Keratinocyte (primary cell): ENCODE measurements at regions not wholly inside any gene's neighbourhood (a gene's known extent, or its start where the extent isn't known, plus 50 kb on each side); places are given as distances from the start of the nearest gene placed in this dataset.

Experiments used
- DNase-seq: peaks from one replicate; pipeline ENCODE4 v3.0.0-alpha.2; 2011; ENCODE audit warnings: low read depth, missing footprints, low spot score
- FAIRE-seq: peaks from 2 replicates; lab custom pipeline; 2011; peaks lifted over from hg19 to GRCh38; lab: Jason Lieb, UNC
- H2AFZ ChIP-seq: 2 replicates; pipeline ENCODE4 v1.6.0; 2012; ENCODE audit warnings: low read length, control low read depth, inconsistent platforms; ENCODE audit not compliant: control insufficient read depth
- H3K27ac ChIP-seq: 2 replicates; pipeline ENCODE4 v1.5.1; 2011; ENCODE audit warnings: low read length; ENCODE audit not compliant: control insufficient read depth, insufficient read depth
- H3K27me3 ChIP-seq: 3 replicates; pipeline ENCODE4 v1.6.0; 2011; ENCODE audit warnings: low read length; ENCODE audit not compliant: control insufficient read depth, insufficient read depth; ENCODE audit errors: extremely low read depth
- H3K36me3 ChIP-seq, 2 experiments: 2 replicates in 1 of 2; 3 replicates in 1 of 2; pipeline ENCODE4 v1.5.1; 2011; ENCODE audit warnings: low read length in 2 of 2, mild to moderate bottlenecking in 1 of 2; ENCODE audit not compliant: control insufficient read depth in 2 of 2, insufficient read depth in 2 of 2; ENCODE audit errors: extremely low read depth in 1 of 2
- H3K4me1 ChIP-seq: 3 replicates; pipeline ENCODE4 v1.5.1; 2011; ENCODE audit warnings: low read length; ENCODE audit not compliant: control insufficient read depth, insufficient read depth; ENCODE audit errors: extremely low read depth
- H3K4me2 ChIP-seq: 3 replicates; pipeline ENCODE4 v1.6.0; 2011; ENCODE audit warnings: low read depth, low read length; ENCODE audit not compliant: control insufficient read depth, insufficient read depth; ENCODE audit errors: extremely low read depth
- H3K4me3 ChIP-seq, 3 experiments: fragments of 200-600 bp in 1 of 3; sonication (generic) in 1 of 3; 2 replicates in 2 of 3; 3 replicates in 1 of 3; pipeline ENCODE4 v1.5.1; 2011 to 2016; ENCODE audit warnings: low read length in 3 of 3, mild to moderate bottlenecking in 3 of 3, control low read depth in 2 of 3, inconsistent platforms in 1 of 3, low read depth in 1 of 3, mixed read lengths in 1 of 3, mixed run types in 1 of 3, moderate library complexity in 1 of 3; ENCODE audit not compliant: control insufficient read depth in 2 of 3, insufficient read depth in 2 of 3; ENCODE audit errors: extremely low read depth in 1 of 3
- H3K79me2 ChIP-seq: 2 replicates; pipeline ENCODE4 v1.6.0; 2012; ENCODE audit warnings: low read length; ENCODE audit not compliant: control insufficient read depth, insufficient read depth
- H3K9ac ChIP-seq: 3 replicates; pipeline ENCODE4 v1.6.0; 2011; ENCODE audit warnings: low read length; ENCODE audit not compliant: control insufficient read depth, insufficient read depth; ENCODE audit errors: extremely low read depth
- H3K9me1 ChIP-seq: 3 replicates; pipeline ENCODE4 v1.6.0; 2011; ENCODE audit warnings: low read length; ENCODE audit not compliant: control insufficient read depth, insufficient read depth; ENCODE audit errors: extremely low read depth
- H3K9me3 ChIP-seq: 2 replicates; pipeline ENCODE4 v1.5.1; 2012; ENCODE audit warnings: low read depth, low read length; ENCODE audit not compliant: control insufficient read depth
- H4K20me1 ChIP-seq: 3 replicates; pipeline ENCODE4 v1.6.0; 2011; ENCODE audit warnings: low read length; ENCODE audit not compliant: control insufficient read depth, insufficient read depth; ENCODE audit errors: extremely low read depth
- CTCF ChIP-seq, 3 experiments: IDR thresholded peaks in 1 of 3; conservative IDR thresholded peaks in 1 of 3; optimal IDR thresholded peaks in 1 of 3; 2 replicates in 2 of 3; 3 replicates in 1 of 3; pipeline versions ENCODE3 to v1.5.1; 2011; ENCODE audit warnings: low read length in 3 of 3, mild to moderate bottlenecking in 3 of 3, moderate library complexity in 2 of 3, control low read depth in 1 of 3, inconsistent platforms in 1 of 3; ENCODE audit not compliant: insufficient read depth in 2 of 3; ENCODE audit errors: extremely low read depth in 1 of 3
- EZH2 ChIP-seq: IDR thresholded peaks from one replicate; pipeline ENCODE4 v1.6.1; 2012; ENCODE audit warnings: inconsistent platforms, mild to moderate bottlenecking, low read length, moderate library complexity
- dilution Hi-C: fragments of 300-500 bp; cut with MboI; formaldehyde crosslinking; loops from one replicate; pipeline ENCODE4 v1.7.0; 2020; ENCODE audit warnings: low sequenced_read_pairs; ENCODE audit not compliant: extremely low pct_ligation_motif_present

GRCh38 chr3:124599779-124600693, 130.2 kb upstream of the UMPS start:
- Histone ChIP-seq H3K4me2 (peak overlapping the region; percentile 10), H3K79me2 (no peaks in the 10 kb centered on the region), H3K4me3 (no peak overlapping the region), H3K36me3 (no peaks in the 10 kb centered on the region), H2AFZ (no peak overlapping the region), H3K9me3 (no peaks in the 10 kb centered on the region), H3K9me1 (no peaks in the 10 kb centered on the region), H3K4me1 (peaks cover 7% of the 10 kb centered on the region), H3K27me3 (peaks cover 3% of the 10 kb centered on the region), H3K27ac (no peak overlapping the region), H3K9ac (no peak overlapping the region), H4K20me1 (no peaks in the 10 kb centered on the region)
- dilution Hi-C loops: no loop called here
- TF ChIP-seq EZH2 (no peak), CTCF (optimal IDR thresholded peaks at IDR 0.05 in 1 of 3, IDR thresholded peaks at IDR 0.05 in 1 of 3, conservative IDR thresholded peaks at IDR 0.05 in 1 of 3; ENCODE audit: extremely low read depth in 1 of 3, insufficient read depth in 2 of 3, low read length in 3 of 3) (no peak)
- DNase-seq (peak; percentile 2), FAIRE-seq (peak; percentile 88)

GRCh38 chr3:124600765-124601164, 129.5 kb upstream of the UMPS start:
- Histone ChIP-seq H3K9me3 (no peaks in the 10 kb centered on the region), H3K9ac (no peak overlapping the region), H3K4me1 (peaks cover 7% of the 10 kb centered on the region), H3K4me3 (no peak overlapping the region), H4K20me1 (no peaks in the 10 kb centered on the region), H3K4me2 (no peak overlapping the region), H2AFZ (no peak overlapping the region), H3K27me3 (peaks cover 3% of the 10 kb centered on the region), H3K36me3 (no peaks in the 10 kb centered on the region), H3K9me1 (no peaks in the 10 kb centered on the region), H3K27ac (no peak overlapping the region), H3K79me2 (no peaks in the 10 kb centered on the region)
- TF ChIP-seq EZH2: no peak
- TF ChIP-seq CTCF (optimal IDR thresholded peaks at IDR 0.05 in 1 of 3, IDR thresholded peaks at IDR 0.05 in 1 of 3, conservative IDR thresholded peaks at IDR 0.05 in 1 of 3; ENCODE audit: extremely low read depth in 1 of 3, insufficient read depth in 2 of 3, low read length in 3 of 3): no peak
- no peak for FAIRE-seq
- dilution Hi-C loops: no loop called here
- no peak for DNase-seq
